ENCODE measurements at regions not wholly inside any gene's neighbourhood (a gene's known extent, or its start where the extent isn't known, plus 50 kb on each side); places are given as distances from the start of the nearest gene placed in this dataset.

- Histone ChIP-seq H3K9ac (ENCODE audit: extremely low read depth, insufficient read length, low read length) (no peak overlapping the region), H3K27me3 (ENCODE audit: insufficient read depth, low read length) (no peaks in the 10 kb centered on the region), H3K4ac (ENCODE audit: low read depth, low read length) (no peak overlapping the region), H3K4me2 (ENCODE audit: insufficient read depth, insufficient read length, low read length) (no peak overlapping the region), H2BK5ac (ENCODE audit: insufficient read length, low read length) (no peak overlapping the region), H3K4me1 (ENCODE audit: insufficient read depth, low read length) (no peaks in the 10 kb centered on the region), H3K56ac (ENCODE audit: insufficient read length, low read depth, low read length) (no peak overlapping the region), H2AK5ac (ENCODE audit: insufficient read length, low read length) (no peak overlapping the region), H4K20me1 (ENCODE audit: control insufficient read depth, insufficient read depth, insufficient read length) (no peaks in the 10 kb centered on the region), H2BK20ac (ENCODE audit: low read depth, low read length, poor library complexity, severe bottlenecking) (no peak overlapping the region), H3K23me2 (ENCODE audit: insufficient read length, low read depth, low read length, poor library complexity, severe bottlenecking) (no peaks in the 10 kb centered on the region), H2AFZ (ENCODE audit: low read length) (no peak overlapping the region), H3K18ac (ENCODE audit: insufficient read length, low read depth, low read length) (no peak overlapping the region), H4K91ac (ENCODE audit: insufficient read length, low read depth, low read length) (no peak overlapping the region), H3T11ph (ENCODE audit: low read length) (no peak overlapping the region), H3K27ac (ENCODE audit: insufficient read length, low read depth, low read length) (no peak overlapping the region), H3K23ac (ENCODE audit: insufficient read length, low read depth, low read length) (no peak overlapping the region), H3K14ac (ENCODE audit: insufficient read depth, low read length) (no peak overlapping the region), H2BK120ac (ENCODE audit: low read depth, low read length, poor library complexity, severe bottlenecking) (no peak overlapping the region), H4K8ac (replicated peaks; ENCODE audit: insufficient read length, low read depth, low read length) (no peak overlapping the region), H3K9me3 (ENCODE audit: control insufficient read depth, low read depth, low read length) (no peaks in the 10 kb centered on the region), H4K5ac (ENCODE audit: insufficient read length, low read depth, low read length) (no peak overlapping the region), H2BK12ac (ENCODE audit: insufficient read length, low read depth, low read length) (no peak overlapping the region), H2BK15ac (ENCODE audit: low read depth, low read length) (no peak overlapping the region), H3K79me1 (ENCODE audit: insufficient read depth, low read depth, low read length, poor library complexity, severe bottlenecking) (no peaks in the 10 kb centered on the region), H3K79me2 (ENCODE audit: insufficient read depth, low read length) (no peaks in the 10 kb centered on the region; the same call in 1 of the 2 replicates)
- Mint-ChIP-seq H3K36me3 (ENCODE audit: insufficient read depth in 1 of 3, low read depth in 3 of 3) (peaks cover 0 to 4% (median 1%) of the 10 kb centered on the region in 3 experiments; a peak in 2 of 7 replicates), H3K4me3 (no peak overlapping the region), H3K4me1 (peaks cover 19 to 23% of the 10 kb centered on the region in 2 experiments), H3K27me3 (ENCODE audit: low read depth) (no peaks in the 10 kb centered on the region), H3K9me3 (no peaks in the 10 kb centered on the region; a peak in 1 of 5 replicates), H3K27ac (no peak overlapping the region)
- WGBS (ENCODE audit: extremely low coverage, insufficient read length, low lambda C conversion rate), result no CpG with 5 or more reads among the region's 7 CpGs
- TF ChIP-seq CTCF (conservative IDR thresholded peaks at IDR 0.05), result no peak
- DNase-seq, result no peak
Observed at GRCh38 chr11:92554688-92555087, 330.1 kb downstream of the FAT3 start.
